Right renal cortex interstitium (tissue), 3 donors: ENCODE measurements at regions not wholly inside any gene's neighbourhood (a gene's known extent, or its start where the extent isn't known, plus 50 kb on each side); places are given as distances from the start of the nearest gene placed in this dataset.
"Not testable (repeated sequence)": the region's sequence is repeated elsewhere in the genome, so short reads cannot be mapped to it uniquely, and the experiment has no call there.

Source experiments
- DNase-seq, 3 donors: peaks; one replicate each; pipeline ENCODE4 v3.0.0-alpha.2; 2013; ENCODE audit warnings: low read depth in 3 of 3, low spot score in 2 of 3

GRCh38 chr6:95848717-95849116 is 167.1 kb upstream of the FUT9 start:
- DNase-seq: no peak

GRCh38 chr6:95856876-95857364 is 158.9 kb upstream of the FUT9 start:
- no peak for DNase-seq

- DNase-seq: no peak
These were observed 149.9 kb upstream of the FUT9 start for GRCh38 chr6:95865857-95866256.

DNA sequence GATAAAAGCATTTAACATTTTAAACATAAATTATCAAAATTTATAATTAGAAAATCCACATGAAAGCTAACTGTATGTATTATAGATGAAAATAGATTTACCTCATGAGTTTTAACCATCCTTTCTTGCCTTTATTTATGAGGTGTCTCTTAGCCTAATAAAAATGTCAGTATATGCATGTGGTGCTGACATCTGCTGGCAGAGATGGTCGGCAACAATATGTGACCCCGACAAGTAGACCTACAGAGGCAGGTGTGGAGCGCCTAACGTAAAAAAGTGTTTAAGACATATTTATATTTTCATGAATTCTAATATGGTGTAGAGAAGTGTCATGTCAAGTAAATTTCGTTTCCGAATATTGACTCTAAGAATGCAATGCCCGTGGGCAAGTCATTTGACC is 149.0 kb upstream of the FUT9 start:
- peak in 1 of 3 donors; percentile 4 for DNase-seq

DNA sequence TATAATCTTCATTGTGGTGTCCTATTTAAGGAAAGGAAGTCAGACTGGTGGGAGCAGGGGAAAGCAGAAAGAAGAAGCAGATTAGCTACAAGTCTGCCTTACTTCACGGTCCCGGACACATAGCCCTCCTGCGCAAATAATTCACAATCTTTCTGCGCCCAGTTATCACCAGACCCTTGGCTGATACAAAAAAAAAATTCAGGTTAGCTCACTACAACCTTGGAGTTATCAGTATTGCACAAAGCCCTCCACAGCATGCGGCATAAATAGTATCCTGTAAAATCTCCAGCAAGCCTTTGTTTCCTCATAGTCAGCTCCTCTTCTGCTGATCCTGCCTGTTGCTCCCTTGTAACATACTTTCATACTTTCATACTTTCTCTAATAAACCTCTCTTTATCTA is 148.6 kb upstream of the FUT9 start:
- DNase-seq: no peak

GRCh38 chr6:95877480-95877879 is 138.3 kb upstream of the FUT9 start:
- no peak for DNase-seq

GRCh38 chr6:95879856-95880255 is 135.9 kb upstream of the FUT9 start:
- DNase-seq: no peak

DNA sequence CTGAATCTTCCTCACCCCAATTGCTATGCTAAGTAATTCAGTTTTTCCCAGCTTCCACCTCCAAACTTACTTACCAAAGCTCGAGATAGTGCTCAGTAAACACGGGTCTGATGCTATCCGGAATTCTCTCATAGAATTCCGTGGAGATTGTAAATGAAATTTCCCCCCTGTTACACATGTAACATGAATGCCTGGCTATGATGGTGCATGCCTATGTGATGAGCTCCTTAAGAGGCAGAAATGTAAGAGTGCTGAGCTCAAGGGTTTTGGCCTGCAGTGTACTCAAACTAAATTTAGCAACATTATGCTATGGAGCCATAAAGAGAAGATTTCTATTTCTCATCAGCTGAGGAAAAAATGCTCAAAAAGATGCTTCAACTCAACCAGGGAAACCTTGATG is 133.4 kb upstream of the FUT9 start:
- DNase-seq: no peak

- not testable (repeated sequence) for DNase-seq
These were observed 127.1 kb upstream of the FUT9 start for GRCh38 chr6:95888711-95889110.

GRCh38 chr6:95905132-95905531 is 110.6 kb upstream of the FUT9 start:
- no peak for DNase-seq

- no peak for DNase-seq
These were observed 98.7 kb upstream of the FUT9 start for GRCh38 chr6:95917034-95917433.

- DNase-seq: no peak
These were observed 92.3 kb upstream of the FUT9 start for GRCh38 chr6:95923518-95923917.

DNA sequence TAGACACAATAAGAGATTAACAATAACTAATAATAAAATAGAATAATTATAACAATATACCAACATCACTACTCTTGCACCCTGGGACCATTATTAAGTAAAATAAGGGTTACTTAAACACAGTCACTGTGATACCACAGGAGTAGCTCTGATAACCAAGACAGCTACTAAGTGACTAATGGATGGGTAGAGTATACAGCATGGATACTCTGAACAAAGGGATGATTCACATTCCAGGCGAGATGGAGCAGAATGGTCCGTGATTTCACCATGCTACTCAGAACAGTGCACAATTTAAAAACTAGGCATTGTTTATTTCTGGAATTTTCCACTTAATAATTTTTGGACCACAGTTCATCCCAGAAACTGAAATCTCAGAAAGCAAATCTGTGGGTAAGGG is 80.0 kb upstream of the FUT9 start:
- DNase-seq: no peak

DNA sequence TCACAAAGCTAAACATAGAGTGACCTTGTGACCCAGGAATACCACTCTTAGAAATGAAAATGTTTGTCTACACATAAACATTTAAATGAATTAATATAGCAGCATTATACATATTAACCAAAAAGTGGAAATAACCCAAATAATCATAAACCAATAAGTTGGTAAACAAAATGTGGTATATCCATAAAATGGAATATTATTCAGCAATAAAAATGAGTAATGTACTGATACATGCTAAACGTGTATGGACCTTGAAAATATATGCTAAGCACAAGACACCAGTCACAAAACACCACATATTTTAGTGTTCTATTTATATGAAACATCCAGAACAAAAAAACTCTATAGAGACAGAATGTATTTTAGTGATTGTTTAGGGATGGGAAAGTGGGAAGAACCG is 68.9 kb upstream of the FUT9 start:
- no peak for DNase-seq

- DNase-seq: no peak
These were observed 67.5 kb upstream of the FUT9 start for GRCh38 chr6:95948324-95948723.

DNA sequence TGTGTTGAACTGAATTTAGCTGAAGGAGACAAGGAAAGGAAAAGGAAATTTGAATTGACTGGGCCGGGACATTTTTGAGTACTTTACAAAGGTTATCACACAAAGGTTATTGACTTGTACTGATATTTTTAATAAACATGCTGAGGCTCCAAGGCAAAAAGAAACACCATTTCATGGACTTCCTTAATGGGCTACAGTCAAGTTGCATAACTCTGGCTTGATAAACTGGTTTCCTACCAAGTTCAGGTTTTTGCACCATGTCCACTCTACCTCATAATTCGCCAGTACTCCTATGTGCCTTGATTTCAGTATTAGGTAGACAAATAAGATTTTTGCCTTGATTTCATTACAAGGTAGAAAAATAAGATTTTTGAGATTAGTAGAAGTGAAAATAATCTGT is 65.8 kb upstream of the FUT9 start:
- no peak for DNase-seq

- no peak for DNase-seq
These were observed 57.1 kb upstream of the FUT9 start for GRCh38 chr6:95958686-95959085.

DNA sequence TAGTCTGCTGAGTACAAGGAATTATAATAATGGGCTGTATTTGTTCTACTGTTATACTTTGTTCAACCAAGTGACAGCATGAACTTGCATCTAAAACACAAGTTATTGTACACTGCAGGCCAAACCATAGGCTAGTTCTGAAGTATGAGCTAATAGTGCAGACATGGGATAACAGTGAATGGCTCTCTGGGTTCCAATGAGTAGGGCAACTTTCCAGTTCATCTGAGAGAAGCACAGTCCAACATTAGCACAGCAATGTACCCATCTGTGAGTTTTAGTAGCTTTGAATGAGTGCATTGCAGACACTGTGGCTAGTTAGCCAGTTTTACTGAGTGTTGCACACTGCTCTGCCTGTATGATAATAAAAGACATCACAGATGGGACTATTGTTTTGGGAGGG is 56.5 kb upstream of the FUT9 start:
- DNase-seq: no peak
